ENCODE measurements at regions not wholly inside any gene's neighbourhood (a gene's known extent, or its start where the extent isn't known, plus 50 kb on each side); places are given as distances from the start of the nearest gene placed in this dataset.

- no peak for DNase-seq
- no peaks in the 10 kb centered on the region for H3K9me3 ChIP-seq (replicated peaks)
- no peaks in the 10 kb centered on the region for H3K36me3 ChIP-seq
- H3K4me3 ChIP-seq: no peak overlapping the region
- H3K4me1 ChIP-seq: no peaks in the 10 kb centered on the region
- H3K27me3 ChIP-seq (ENCODE audit: low read depth): no peaks in the 10 kb centered on the region
- no peak overlapping the region for H3K27ac ChIP-seq (replicated peaks)
- intact Hi-C loops (cut with micrococcal nuclease): no loop called here
- TF ChIP-seq, protein P1, sequence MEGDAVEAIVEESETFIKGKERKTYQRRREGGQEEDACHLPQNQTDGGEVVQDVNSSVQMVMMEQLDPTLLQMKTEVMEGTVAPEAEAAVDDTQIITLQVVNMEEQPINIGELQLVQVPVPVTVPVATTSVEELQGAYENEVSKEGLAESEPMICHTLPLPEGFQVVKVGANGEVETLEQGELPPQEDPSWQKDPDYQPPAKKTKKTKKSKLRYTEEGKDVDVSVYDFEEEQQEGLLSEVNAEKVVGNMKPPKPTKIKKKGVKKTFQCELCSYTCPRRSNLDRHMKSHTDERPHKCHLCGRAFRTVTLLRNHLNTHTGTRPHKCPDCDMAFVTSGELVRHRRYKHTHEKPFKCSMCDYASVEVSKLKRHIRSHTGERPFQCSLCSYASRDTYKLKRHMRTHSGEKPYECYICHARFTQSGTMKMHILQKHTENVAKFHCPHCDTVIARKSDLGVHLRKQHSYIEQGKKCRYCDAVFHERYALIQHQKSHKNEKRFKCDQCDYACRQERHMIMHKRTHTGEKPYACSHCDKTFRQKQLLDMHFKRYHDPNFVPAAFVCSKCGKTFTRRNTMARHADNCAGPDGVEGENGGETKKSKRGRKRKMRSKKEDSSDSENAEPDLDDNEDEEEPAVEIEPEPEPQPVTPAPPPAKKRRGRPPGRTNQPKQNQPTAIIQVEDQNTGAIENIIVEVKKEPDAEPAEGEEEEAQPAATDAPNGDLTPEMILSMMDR (IDR thresholded peaks at IDR 0.05; ENCODE audit: borderline replicate concordance): no peak
Measured at GRCh38 chr11:42169191-42169590, 709.7 kb upstream of the LRRC4C start.

DNA sequence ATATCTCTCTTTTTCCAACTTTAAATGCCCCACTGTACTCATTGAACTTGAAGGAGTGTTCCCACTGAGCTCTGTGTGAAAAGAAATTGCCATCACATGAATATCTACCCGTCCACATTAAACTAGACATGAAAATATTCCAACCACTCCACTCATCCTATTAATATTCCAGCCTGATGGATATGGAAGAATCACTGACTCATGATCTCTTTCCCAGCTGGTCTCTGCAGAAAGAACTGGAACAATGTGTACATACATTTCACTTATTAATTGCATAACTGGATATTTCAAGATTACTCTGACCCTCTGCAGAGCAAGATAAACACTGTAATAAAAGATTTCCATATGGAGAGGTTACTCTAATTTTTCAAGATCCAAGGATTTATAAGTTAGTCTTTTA, 711.1 kb upstream of the LRRC4C start:
- DNase-seq: no peak
- Histone ChIP-seq H3K36me3 (no peaks in the 10 kb centered on the region), H3K4me1 (no peaks in the 10 kb centered on the region), H3K27ac (replicated peaks) (no peak overlapping the region), H3K9me3 (replicated peaks) (no peaks in the 10 kb centered on the region), H3K27me3 (ENCODE audit: low read depth) (no peaks in the 10 kb centered on the region), H3K4me3 (no peak overlapping the region)
- intact Hi-C loops (cut with micrococcal nuclease): no loop called here
- TF ChIP-seq, protein P1 (IDR thresholded peaks at IDR 0.05; ENCODE audit: borderline replicate concordance): no peak

DNA sequence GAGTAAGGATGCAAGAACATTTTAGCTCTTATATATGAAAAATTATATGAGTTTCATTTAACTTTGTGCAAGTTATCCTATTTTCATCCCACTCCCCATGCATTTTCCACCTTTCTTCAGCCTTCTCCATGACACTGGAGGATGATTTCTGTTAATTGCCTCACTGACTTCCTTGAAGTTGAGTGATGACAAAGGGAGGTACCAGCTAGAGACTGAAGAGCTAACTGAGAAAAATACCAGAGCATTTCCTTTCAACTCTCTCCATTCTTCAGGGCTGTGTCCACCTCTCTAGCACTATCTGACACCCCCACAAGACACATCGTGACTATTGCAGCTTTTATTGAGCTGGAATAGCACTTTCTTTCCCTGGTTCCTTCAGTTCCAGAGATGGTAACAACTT, 711.6 kb upstream of the LRRC4C start:
- DNase-seq: no peak
- TF ChIP-seq, protein P1 (IDR thresholded peaks at IDR 0.05; ENCODE audit: borderline replicate concordance): no peak
- no peaks in the 10 kb centered on the region for H3K27me3 ChIP-seq (ENCODE audit: low read depth)
- H3K4me1 ChIP-seq: no peaks in the 10 kb centered on the region
- no peak overlapping the region for H3K27ac ChIP-seq (replicated peaks)
- no peaks in the 10 kb centered on the region for H3K36me3 ChIP-seq
- intact Hi-C loops (cut with micrococcal nuclease): no loop called here
- H3K9me3 ChIP-seq (replicated peaks): no peaks in the 10 kb centered on the region
- H3K4me3 ChIP-seq: no peak overlapping the region

DNA sequence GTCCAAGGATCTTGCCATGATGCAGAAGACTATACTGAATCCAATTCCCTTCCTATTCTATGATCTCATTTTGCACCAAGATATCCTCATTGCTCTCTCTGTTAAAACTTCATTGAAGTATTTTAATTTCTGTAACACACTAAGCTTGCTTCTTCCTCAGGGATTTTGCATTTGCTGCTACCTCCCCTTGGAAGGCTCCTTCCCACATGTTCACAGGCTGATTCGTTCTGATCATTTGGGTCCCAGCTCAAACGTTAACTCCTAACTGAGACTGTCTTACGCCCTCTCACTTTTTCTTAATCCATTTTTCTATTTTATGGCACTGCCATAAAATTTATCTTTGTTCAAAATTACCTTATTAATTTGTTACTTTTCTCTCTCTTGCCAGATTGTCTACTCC, 713.0 kb upstream of the LRRC4C start:
- Histone ChIP-seq H3K9me3 (replicated peaks) (no peaks in the 10 kb centered on the region), H3K4me1 (no peaks in the 10 kb centered on the region), H3K4me3 (no peak overlapping the region), H3K36me3 (no peaks in the 10 kb centered on the region), H3K27ac (replicated peaks) (no peak overlapping the region), H3K27me3 (ENCODE audit: low read depth) (no peaks in the 10 kb centered on the region)
- TF ChIP-seq, protein P1 (IDR thresholded peaks at IDR 0.05; ENCODE audit: borderline replicate concordance): no peak
- no peak for DNase-seq
- intact Hi-C loops (cut with micrococcal nuclease): no loop called here

- DNase-seq: no peak
- intact Hi-C loops (cut with micrococcal nuclease): no loop called here
- no peak overlapping the region for H3K4me3 ChIP-seq
Measured at GRCh38 chr11:42175203-42175602, 715.8 kb upstream of the LRRC4C start.

More at GRCh38 chr11:42175203-42175602, 715.8 kb upstream of the LRRC4C start:
- Histone ChIP-seq H3K27ac (replicated peaks) (no peak overlapping the region), H3K9me3 (replicated peaks) (no peaks in the 10 kb centered on the region), H3K4me1 (no peaks in the 10 kb centered on the region), H3K36me3 (no peaks in the 10 kb centered on the region), H3K27me3 (ENCODE audit: low read depth) (no peaks in the 10 kb centered on the region)
- TF ChIP-seq, protein P1 (IDR thresholded peaks at IDR 0.05; ENCODE audit: borderline replicate concordance): no peak
